ENCODE measurements at regions not wholly inside any gene's neighbourhood (a gene's known extent, or its start where the extent isn't known, plus 50 kb on each side); places are given as distances from the start of the nearest gene placed in this dataset.

GRCh38 chr6:141029908-141030307 is 1102.8 kb upstream of the GJE1 start:
- Histone ChIP-seq H3K9ac (ENCODE audit: extremely low read depth, low read length, poor library complexity, severe bottlenecking) (no peak overlapping the region), H3K27me3 (ENCODE audit: control insufficient read depth, insufficient read depth, low read length, poor library complexity, severe bottlenecking) (no peaks in the 10 kb centered on the region), H3K36me3 (ENCODE audit: control insufficient read depth, insufficient read depth, low read length) (no peaks in the 10 kb centered on the region), H3K27ac (ENCODE audit: low read depth, low read length) (no peak overlapping the region), H3K4me3 (ENCODE audit: low read length) (no peak overlapping the region), H3K4me1 (ENCODE audit: control insufficient read depth, insufficient read depth, low read length) (no peaks in the 10 kb centered on the region), H3K9me3 (ENCODE audit: control insufficient read depth, low read length) (no peaks in the 10 kb centered on the region)
- Mint-ChIP-seq H3K4me1 (no peaks in the 10 kb centered on the region), H3K36me3 (ENCODE audit: low read depth) (no peaks in the 10 kb centered on the region), H3K27ac (no peak overlapping the region), H3K27me3 (ENCODE audit: insufficient read depth) (no peaks in the 10 kb centered on the region), H3K9me3 (no peaks in the 10 kb centered on the region), H3K4me3 (no peak overlapping the region)
- TF ChIP-seq, protein P1, sequence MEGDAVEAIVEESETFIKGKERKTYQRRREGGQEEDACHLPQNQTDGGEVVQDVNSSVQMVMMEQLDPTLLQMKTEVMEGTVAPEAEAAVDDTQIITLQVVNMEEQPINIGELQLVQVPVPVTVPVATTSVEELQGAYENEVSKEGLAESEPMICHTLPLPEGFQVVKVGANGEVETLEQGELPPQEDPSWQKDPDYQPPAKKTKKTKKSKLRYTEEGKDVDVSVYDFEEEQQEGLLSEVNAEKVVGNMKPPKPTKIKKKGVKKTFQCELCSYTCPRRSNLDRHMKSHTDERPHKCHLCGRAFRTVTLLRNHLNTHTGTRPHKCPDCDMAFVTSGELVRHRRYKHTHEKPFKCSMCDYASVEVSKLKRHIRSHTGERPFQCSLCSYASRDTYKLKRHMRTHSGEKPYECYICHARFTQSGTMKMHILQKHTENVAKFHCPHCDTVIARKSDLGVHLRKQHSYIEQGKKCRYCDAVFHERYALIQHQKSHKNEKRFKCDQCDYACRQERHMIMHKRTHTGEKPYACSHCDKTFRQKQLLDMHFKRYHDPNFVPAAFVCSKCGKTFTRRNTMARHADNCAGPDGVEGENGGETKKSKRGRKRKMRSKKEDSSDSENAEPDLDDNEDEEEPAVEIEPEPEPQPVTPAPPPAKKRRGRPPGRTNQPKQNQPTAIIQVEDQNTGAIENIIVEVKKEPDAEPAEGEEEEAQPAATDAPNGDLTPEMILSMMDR (conservative IDR thresholded peaks at IDR 0.05) = no peak
- DNase-seq = no peak
- WGBS, 2 experiments (ENCODE audit: insufficient coverage in 1 of 2, insufficient read length in 1 of 2) = 100% methylated on average over 1 of the region's 1 CpG; no CpG with 5 or more reads in 1 of the 2 experiments

GRCh38 chr6:141028791-141029280 is 1103.9 kb upstream of the GJE1 start:
- H3K27me3 Mint-ChIP-seq (ENCODE audit: insufficient read depth) = no peaks in the 10 kb centered on the region
- no peak for DNase-seq
- H3K36me3 Mint-ChIP-seq (ENCODE audit: low read depth) = no peaks in the 10 kb centered on the region
- H3K4me3 Mint-ChIP-seq = no peak overlapping the region
- no peak overlapping the region for H3K27ac Mint-ChIP-seq
- Histone ChIP-seq H3K9me3 (ENCODE audit: control insufficient read depth, low read length) (no peaks in the 10 kb centered on the region), H3K36me3 (ENCODE audit: control insufficient read depth, insufficient read depth, low read length) (no peaks in the 10 kb centered on the region), H3K4me1 (ENCODE audit: control insufficient read depth, insufficient read depth, low read length) (no peaks in the 10 kb centered on the region), H3K9ac (ENCODE audit: extremely low read depth, low read length, poor library complexity, severe bottlenecking) (no peak overlapping the region), H3K4me3 (ENCODE audit: low read length) (no peak overlapping the region), H3K27me3 (ENCODE audit: control insufficient read depth, insufficient read depth, low read length, poor library complexity, severe bottlenecking) (no peaks in the 10 kb centered on the region), H3K27ac (ENCODE audit: low read depth, low read length) (no peak overlapping the region)
- H3K9me3 Mint-ChIP-seq = no peaks in the 10 kb centered on the region
- TF ChIP-seq, protein P1 (conservative IDR thresholded peaks at IDR 0.05) = no peak
- no peaks in the 10 kb centered on the region for H3K4me1 Mint-ChIP-seq
- 82 to 87% methylated on average over 2 of the region's 2 CpGs for WGBS, 2 experiments (ENCODE audit: insufficient coverage in 1 of 2, insufficient read length in 1 of 2)

DNA sequence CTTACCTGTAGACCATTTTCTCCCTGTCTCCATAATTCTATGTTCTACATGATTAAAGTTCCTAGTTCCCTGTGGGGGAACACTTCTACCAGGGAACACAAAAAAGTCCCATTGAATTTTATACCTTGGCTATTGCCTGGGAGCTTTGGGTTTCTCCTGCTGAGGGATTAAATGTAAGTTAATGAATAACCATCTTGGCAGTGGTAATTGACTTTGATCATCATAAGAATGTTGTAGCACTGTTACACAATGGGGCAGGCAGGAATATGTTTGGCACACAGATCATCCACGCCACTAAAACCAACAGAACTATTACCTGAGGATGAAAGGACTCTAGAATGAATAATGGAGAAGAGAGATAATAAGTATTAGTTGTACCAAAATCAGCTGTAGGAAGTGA is 1106.2 kb upstream of the GJE1 start:
- no peak for DNase-seq
- TF ChIP-seq, protein P1 (conservative IDR thresholded peaks at IDR 0.05) = no peak
- H3K4me1 Mint-ChIP-seq = no peaks in the 10 kb centered on the region
- no peaks in the 10 kb centered on the region for H3K27me3 Mint-ChIP-seq (ENCODE audit: insufficient read depth)
- no peaks in the 10 kb centered on the region for H3K9me3 ChIP-seq (ENCODE audit: control insufficient read depth, low read length)
- H3K4me3 Mint-ChIP-seq = no peak overlapping the region
- no peak overlapping the region for H3K27ac ChIP-seq (ENCODE audit: low read depth, low read length)
- H3K27ac Mint-ChIP-seq = no peak overlapping the region
- H3K36me3 Mint-ChIP-seq (ENCODE audit: low read depth) = no peaks in the 10 kb centered on the region
- H3K27me3 ChIP-seq (ENCODE audit: control insufficient read depth, insufficient read depth, low read length, poor library complexity, severe bottlenecking) = no peaks in the 10 kb centered on the region
- 91% methylated on average over 1 of the region's 1 CpG; no CpG with 5 or more reads in 1 of the 2 experiments for WGBS, 2 experiments (ENCODE audit: insufficient coverage in 1 of 2, insufficient read length in 1 of 2)
- H3K9me3 Mint-ChIP-seq = no peaks in the 10 kb centered on the region
- H3K4me1 ChIP-seq (ENCODE audit: control insufficient read depth, insufficient read depth, low read length) = no peaks in the 10 kb centered on the region
- H3K9ac ChIP-seq (ENCODE audit: extremely low read depth, low read length, poor library complexity, severe bottlenecking) = no peak overlapping the region
- H3K4me3 ChIP-seq (ENCODE audit: low read length) = no peak overlapping the region
- no peaks in the 10 kb centered on the region for H3K36me3 ChIP-seq (ENCODE audit: control insufficient read depth, insufficient read depth, low read length)

Data from endodermal cell (in vitro differentiated cells).